ENCODE measurements at regions not wholly inside any gene's neighbourhood (a gene's known extent, or its start where the extent isn't known, plus 50 kb on each side); places are given as distances from the start of the nearest gene placed in this dataset.
"Not testable (repeated sequence)": the region's sequence is repeated elsewhere in the genome, so short reads cannot be mapped to it uniquely, and the experiment has no call there.

GRCh38 chr9:41367301-41367700 lies 178.2 kb upstream of the ZNG1F start:
- not testable (repeated sequence) for DNase-seq

- not testable (repeated sequence) for DNase-seq
These were observed 172.7 kb upstream of the ZNG1F start for GRCh38 chr9:41361790-41362189.

- not testable (repeated sequence) for DNase-seq
These were observed 170.0 kb upstream of the ZNG1F start for GRCh38 chr9:41359116-41359515.

DNA sequence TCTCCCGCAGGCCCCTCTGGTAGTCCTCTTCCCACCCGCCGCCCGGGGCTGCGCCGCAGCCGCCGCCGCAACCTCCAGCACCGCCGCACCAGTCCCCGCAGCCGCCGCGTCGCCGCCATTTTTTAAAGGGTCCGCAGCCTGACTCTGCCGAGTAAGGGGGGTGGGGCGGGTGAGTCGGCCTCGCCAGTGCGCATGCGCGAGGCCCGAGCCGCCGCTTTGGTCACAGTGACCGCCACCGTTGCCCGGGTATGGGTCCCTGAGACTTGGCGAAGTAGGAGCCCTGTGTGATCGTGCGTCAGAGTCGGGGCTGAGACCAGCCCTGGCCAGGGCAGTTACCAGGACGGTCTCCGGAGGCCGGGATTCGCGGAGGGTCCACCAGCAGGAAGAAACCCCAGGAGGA lies 169.6 kb upstream of the ZNG1F start:
- DNase-seq: peak; percentile 86

GRCh38 chr9:41357918-41358404 lies 168.8 kb upstream of the ZNG1F start:
- DNase-seq: not testable (repeated sequence)

- DNase-seq: not testable (repeated sequence)
These were observed 168.2 kb upstream of the ZNG1F start for GRCh38 chr9:41357350-41357748.

GRCh38 chr9:41356588-41357349 lies 167.7 kb upstream of the ZNG1F start:
- peak; percentile 91 for DNase-seq

DNA sequence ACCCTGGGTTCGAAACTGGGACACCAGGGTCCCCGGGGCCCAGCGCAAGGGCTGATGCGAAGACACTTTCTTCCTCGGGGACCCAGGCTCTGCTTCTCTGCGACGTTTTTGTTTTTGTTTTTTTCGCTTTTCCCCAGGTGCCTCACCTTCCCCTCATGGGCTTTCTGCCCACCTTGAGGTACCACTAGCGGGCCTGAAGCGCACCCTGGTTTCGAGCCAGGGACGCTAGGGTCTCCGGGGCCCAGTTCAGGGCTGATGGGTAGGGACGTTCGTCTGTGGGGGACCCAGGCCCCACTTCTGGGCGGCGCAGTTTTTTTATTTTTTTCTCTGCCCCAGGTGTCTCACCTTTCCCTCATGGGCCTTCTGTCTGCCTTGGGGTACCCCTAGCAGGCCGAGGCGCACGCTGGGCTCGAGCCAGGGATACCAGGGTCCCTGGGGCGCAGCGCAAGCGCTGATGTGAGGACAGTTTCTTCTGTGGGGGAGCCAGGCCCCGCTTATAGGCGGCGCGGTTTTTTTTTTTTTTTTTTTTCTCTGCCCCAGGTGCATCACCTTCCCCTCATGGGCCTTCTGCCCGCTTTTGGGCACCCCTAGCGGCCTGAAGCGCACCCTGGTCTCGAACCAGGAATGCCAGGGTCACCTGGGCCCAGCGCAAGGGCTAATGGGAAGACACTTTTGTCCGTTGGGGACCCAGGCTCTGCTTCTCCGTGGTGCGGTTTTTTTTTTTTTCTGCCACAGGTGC lies 166.8 kb upstream of the ZNG1F start:
- DNase-seq: not testable (repeated sequence)

DNA sequence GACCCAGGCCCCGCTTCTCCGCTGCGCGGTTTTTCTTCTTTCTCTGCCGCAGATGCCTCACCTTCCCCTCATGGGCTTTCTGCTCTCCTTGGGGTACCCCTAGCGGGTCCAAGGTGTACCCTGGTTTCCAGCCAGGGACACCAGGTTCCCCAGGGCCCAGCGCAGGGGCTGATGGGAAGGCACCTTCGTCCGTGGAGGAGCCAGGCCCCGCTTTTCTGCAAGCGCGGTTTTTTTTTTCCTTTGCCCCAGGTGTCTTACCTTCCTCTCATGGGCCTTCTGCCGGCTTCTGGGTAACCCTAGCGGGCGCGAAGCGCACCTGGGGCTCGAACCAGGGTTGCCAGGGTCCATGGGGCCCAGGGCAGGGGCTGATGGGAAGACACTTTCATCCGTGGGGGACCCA lies 165.9 kb upstream of the ZNG1F start:
- DNase-seq: not testable (repeated sequence)

DNA sequence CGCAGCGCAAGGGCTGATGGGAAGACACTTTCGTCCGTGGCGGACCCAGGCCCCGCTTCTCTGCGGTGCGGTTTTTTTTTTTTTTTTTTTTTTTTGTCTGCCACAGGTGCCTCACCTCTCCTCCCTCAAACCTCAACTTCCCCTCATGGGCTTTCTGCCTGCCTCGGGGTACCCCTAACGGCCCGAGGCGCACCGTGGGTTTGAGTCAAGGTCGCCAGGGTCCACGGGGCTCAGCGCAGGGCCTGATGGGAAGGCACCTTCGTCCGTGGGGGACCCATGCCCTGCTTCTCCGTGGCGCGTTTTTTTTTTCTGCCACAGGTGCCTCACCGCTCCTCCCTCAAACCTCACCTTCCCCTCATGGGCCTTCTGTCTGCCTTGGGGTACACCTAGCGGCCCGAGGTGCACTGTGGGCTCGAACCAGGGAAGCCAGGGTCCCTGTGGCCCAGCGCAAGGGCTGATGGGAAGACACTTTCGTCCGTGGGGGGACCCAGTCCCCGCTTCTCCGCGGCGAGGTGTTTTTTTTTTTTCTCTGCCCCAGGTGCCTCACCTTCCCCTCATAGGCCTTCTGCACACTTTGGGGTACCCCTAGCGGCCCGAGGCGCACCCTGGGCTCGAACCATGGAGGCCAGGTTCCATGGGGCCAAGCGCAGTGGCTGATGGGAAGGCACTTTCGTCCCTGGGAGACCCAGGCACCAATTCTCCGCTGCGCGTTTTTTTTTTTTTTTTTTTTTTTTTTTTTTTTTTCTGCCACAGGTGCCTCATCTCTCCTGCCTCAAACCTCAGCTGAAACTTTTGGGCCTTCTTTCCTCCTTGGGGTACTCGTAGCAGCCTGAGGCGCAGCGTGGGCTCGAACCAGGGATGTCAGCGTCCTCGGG lies 165.2 kb upstream of the ZNG1F start:
- DNase-seq: not testable (repeated sequence)

DNA sequence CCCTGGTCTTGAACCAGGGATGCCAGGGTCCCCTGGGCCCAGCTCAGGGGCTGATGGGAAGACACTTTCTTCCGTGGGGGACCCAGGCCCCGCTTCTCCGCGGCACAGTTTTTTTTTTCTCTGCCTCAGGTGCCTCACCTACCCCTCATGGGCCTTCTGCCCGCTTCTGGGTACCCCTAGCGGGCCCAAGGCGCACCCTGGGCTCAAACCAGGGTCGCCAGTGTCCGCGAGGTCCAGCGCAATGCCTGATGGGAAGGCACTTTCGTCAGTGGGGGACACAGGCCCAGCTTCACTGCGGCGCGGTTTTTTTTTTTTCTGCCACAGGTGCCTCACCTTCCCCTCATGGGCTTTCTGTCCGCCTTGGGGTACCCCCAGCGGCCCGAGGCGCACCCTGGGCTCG lies 163.9 kb upstream of the ZNG1F start:
- DNase-seq: not testable (repeated sequence)

- not testable (repeated sequence) for DNase-seq
These were observed 163.3 kb upstream of the ZNG1F start for GRCh38 chr9:41352390-41352789.

DNA sequence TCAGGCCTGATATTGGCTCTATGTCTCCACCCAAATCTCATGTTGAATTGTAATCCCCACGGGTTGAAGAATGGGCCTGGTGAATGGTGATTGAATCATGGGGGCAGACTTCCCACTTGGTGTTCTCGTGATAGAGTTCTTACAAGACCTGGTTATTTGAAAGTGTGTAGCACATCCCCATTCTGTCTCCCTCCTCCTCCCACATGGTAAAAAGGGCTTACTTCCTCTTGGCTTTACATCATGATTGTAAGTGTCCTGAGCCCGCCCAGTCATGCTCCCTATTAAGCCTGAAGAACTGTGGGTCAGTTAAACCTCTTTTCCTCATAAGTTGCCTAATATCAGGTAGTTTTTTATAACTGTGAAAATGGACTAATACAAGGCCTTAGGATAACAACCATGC lies 158.8 kb upstream of the ZNG1F start:
- DNase-seq: not testable (repeated sequence)

DNA sequence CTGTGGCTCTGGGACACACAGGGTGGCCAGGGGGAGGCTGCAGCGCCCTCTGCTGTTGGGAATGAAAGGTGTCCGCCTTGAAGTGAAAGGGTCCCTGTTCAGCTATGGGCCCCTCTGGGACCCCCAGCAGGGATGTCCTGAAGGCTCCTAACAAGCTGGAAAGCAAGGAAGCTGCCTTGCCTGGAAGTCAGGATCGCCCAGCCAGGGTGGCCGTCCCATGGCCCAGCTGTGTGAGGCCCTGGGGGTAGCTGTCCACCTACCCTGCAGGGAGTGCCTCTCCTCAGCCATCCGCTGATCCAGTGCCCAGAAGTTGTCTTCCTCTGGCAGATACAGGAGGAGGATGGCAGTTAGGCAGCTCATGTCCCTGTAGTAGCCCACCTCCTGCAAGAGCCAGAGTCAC lies 143.4 kb upstream of the ZNG1F start:
- not testable (repeated sequence) for DNase-seq

- DNase-seq: not testable (repeated sequence)
These were observed 132.2 kb upstream of the ZNG1F start for GRCh38 chr9:41321277-41321676.

DNA sequence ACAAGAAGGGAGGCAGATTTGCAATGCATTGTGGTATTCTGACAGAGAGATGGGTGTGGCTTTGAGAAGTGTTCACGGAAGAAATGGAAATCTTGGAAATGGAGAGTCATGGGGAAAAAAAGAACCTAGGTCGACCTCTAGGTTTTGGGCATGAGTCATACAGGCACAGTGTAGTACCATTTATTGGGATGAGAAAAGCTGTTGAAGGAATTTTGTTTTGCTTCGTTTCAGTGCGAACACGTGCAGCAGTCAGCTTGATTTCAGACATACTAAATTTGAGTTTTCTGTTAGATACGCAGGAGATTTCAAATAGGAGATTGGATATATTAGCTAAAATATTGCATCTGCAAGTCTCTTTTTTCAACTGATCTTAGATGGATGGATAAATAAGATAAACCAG lies 119.8 kb upstream of the ZNG1F start:
- not testable (repeated sequence) for DNase-seq

GRCh38 chr9:41285744-41286143 lies 96.6 kb upstream of the ZNG1F start:
- DNase-seq: not testable (repeated sequence)

DNA sequence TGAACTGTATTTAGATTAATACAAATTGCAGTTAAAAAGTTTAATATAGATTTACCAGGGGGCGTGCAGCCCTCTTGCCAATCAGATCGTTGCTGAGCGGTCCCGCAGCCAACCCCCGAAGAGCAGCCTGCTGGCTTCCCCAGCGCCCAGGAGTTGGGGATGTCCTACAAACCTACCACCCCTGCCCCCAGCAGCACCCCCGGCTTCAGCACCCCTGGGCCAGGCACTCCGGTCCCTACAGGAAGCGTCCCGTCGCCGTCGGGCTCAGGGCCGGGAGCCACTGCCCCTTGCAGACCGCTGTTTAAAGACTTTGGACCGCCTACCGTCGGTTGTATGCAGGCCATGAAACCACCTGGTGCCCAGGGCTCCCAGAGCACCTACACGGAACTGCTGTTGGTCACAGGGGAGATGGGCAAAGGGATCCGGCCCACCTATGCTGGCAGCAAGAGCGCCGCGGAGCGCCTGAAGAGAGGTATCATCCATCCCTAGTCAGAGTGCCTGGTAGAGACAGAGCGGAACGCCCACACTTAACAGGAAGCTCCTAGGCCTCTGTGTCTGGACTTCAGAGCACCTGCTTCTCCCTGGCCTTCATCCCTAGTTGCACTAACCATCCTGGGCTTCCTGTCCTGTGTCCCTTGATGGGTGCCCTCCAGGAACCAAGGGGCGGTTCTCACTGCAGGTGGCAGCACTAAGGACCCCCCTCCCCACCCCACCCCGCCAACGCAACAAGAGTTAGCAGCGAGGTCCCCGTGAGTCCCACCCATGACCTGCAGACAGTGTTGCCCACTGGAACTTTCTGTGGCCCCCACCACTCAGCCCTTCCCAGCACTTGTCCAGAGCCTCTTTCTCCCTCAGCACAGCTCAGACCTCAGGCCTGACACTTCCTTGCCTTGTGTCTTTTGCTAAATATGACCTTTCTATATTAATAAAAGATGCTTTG lies 91.5 kb upstream of the ZNG1F start:
- DNase-seq: not testable (repeated sequence)

DNA sequence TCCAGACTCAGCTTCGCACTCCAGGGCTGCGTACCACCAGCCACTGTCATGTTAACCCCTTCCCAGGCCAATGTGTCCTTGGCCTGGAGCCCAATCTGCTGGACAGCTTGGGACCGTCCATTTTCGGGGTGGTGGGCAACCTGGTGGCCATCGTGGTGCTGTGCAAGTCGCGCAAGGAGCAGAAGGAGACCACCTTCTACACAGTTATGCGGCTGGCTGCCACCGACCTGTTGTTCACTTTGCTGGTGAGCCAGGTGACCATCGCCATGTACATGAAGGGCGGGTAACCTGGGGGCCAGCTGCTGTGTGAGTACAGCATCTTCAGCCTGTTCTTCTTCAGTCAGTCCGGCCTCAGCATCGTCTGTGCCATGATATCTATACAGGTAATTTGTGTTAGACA lies 90.3 kb upstream of the ZNG1F start:
- not testable (repeated sequence) for DNase-seq

- not testable (repeated sequence) for DNase-seq
These were observed 89.9 kb upstream of the ZNG1F start for GRCh38 chr9:41279033-41279432.

DNA sequence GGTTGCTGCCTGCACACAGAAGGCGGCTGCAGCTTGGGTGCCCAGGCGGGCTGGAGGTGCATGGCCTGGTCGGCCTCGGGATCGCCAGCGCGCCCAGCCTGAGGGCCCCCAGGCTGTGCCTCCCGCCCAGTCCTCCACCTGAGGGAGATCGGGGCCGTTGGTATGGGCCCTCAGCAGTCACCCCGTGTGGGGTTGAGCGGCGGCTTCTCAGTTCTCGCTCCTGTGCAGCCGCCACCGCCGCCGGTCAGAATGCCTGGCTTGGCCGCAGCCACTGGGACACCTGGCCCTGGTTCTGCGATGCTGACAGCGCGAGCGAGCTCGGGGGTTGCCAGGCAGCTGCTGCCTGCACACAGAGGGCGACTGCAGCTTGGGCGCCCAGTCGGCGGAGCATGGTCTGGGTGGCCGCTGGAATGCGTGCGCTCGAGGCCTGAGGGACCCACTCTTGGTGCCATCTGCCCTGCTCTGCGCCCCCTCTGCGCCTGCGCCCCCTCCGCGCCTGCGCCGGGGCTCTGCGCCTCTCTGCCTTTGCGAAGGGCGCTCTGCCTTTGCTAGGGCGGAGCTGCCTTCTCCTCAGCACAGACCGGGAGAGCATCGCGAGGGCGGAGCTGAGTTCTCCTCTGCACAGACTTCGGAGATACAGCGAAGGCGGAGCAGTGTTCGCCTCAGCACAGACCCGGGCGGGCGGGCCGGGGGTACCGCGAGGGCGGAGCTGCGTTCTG lies 84.6 kb upstream of the ZNG1F start:
- DNase-seq: peak; percentile 85
